ENCODE measurements at regions not wholly inside any gene's neighbourhood (a gene's known extent, or its start where the extent isn't known, plus 50 kb on each side); places are given as distances from the start of the nearest gene placed in this dataset.

DNA sequence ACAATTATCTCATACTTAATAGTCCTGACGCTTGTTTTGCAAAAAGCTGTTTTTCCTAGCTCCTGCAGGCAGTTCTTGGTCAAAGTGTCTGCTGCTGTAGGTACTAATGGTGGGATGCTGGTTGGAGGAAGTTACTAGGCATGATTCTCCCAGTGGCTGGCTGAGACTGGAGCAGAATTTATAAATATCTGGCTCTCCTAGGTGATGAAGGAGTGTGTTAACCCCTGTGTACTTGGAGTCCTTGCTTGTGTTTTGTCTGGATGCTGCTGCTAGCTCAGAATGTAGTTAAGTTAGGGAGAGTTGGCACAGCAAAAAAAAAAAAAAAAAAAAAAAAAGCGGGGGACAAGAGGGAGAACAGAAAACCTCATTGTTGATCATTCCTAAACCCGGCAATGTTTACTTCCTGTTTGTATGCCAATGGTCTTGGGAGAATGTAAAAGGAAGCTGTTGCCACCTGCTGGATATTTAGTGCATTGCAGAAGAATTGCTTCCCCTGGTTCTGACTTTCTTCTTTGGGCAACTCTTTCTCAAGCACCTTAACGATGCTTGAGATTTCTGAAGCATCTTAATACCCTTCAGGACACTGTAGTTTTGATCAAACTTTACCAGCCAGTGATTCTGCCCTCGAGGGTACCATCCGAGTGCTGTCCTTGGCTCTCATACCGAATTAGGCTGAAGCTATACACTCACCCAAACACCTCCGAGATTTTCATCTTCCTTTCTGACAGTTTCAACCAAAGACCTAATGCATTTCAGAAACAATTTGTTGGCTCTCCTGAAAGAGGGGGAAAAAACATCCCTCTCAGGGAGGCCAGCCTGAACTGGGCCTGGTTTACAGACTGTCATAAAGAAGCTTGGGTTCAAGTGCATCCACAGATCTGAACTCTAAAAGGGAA, 71.7 kb upstream of the WWC1 start:
- peak overlapping the region in 2 of 10 donors; percentile 25 to 42 for H3K4me3 Mint-ChIP-seq
- H3K27ac Mint-ChIP-seq = no peak overlapping the region
- no peaks in the 10 kb centered on the region for H3K4me1 ChIP-seq (ENCODE audit: control insufficient read depth in 2 of 2, insufficient read depth in 2 of 2, low read length in 2 of 2)
- H3K27me3 Mint-ChIP-seq = peaks cover 0 to 12% (median 0%) of the 10 kb centered on the region in 5 donors
- intact Hi-C loops (cut with micrococcal nuclease) = loop anchor here (1.0 kb wide), 2 partner anchors 105 to 496 kb away; no protein-coding TSS in a partner anchor
- peaks cover 0 to 16% (median 5%) of the 10 kb centered on the region in 7 donors for H3K4me1 Mint-ChIP-seq
- H3K27ac ChIP-seq (ENCODE audit: low read depth, low read length) = no peak overlapping the region
- no peaks in the 10 kb centered on the region for H3K9me3 Mint-ChIP-seq
- no peaks in the 10 kb centered on the region for H3K36me3 ChIP-seq (ENCODE audit: control insufficient read depth in 2 of 3, insufficient read depth in 3 of 3, low read length in 3 of 3)
- no peak overlapping the region for H3K4me3 ChIP-seq (ENCODE audit: low read length)
- no peaks in the 10 kb centered on the region for H3K9me3 ChIP-seq (ENCODE audit: control insufficient read depth in 2 of 3, low read length in 3 of 3)
- H3K36me3 Mint-ChIP-seq = no peaks in the 10 kb centered on the region
- peak; percentile 78 for ATAC-seq
- ChIA-PET POLR2A (no interaction called here), CTCF (interaction anchor here (0.6 to 1.4 kb wide), 6 partner anchors 12 to 503 kb away, joined by 3 to 5 read pairs (median 3); no protein-coding TSS in a partner anchor)
- no peaks in the 10 kb centered on the region for H3K27me3 ChIP-seq (ENCODE audit: control insufficient read depth in 2 of 2, insufficient read depth in 2 of 2, low read length in 2 of 2)
- DNase-seq = peak in 5 of 9 donors; percentile 13 to 48 (median 21)

GRCh38 chr5:168224085-168224484, 67.4 kb upstream of the WWC1 start:
- POLR2A ChIA-PET = no interaction called here
- H3K4me3 Mint-ChIP-seq = no peak overlapping the region
- H3K36me3 Mint-ChIP-seq = no peaks in the 10 kb centered on the region
- Histone ChIP-seq H3K4me3 (ENCODE audit: low read length) (no peak overlapping the region), H3K9me3 (ENCODE audit: control insufficient read depth in 2 of 3, low read length in 3 of 3) (no peaks in the 10 kb centered on the region), H3K36me3 (ENCODE audit: control insufficient read depth in 2 of 3, insufficient read depth in 3 of 3, low read length in 3 of 3) (no peaks in the 10 kb centered on the region), H3K4me1 (ENCODE audit: control insufficient read depth in 2 of 2, insufficient read depth in 2 of 2, low read length in 2 of 2) (peaks cover 0 to 3% of the 10 kb centered on the region in 2 donors), H3K27me3 (ENCODE audit: control insufficient read depth in 2 of 2, insufficient read depth in 2 of 2, low read length in 2 of 2) (no peaks in the 10 kb centered on the region), H3K27ac (ENCODE audit: low read depth, low read length) (no peak overlapping the region)
- H3K9me3 Mint-ChIP-seq = peaks cover 0 to 6% (median 0%) of the 10 kb centered on the region in 11 donors
- H3K27me3 Mint-ChIP-seq = peaks cover 0 to 13% (median 0%) of the 10 kb centered on the region in 5 donors
- H3K4me1 Mint-ChIP-seq = peaks cover 3 to 37% (median 21%) of the 10 kb centered on the region in 7 donors
- CTCF ChIA-PET = no interaction called here
- DNase-seq = no peak
- intact Hi-C loops (cut with micrococcal nuclease) = no loop called here
- H3K27ac Mint-ChIP-seq = no peak overlapping the region
- no peak for ATAC-seq

DNA sequence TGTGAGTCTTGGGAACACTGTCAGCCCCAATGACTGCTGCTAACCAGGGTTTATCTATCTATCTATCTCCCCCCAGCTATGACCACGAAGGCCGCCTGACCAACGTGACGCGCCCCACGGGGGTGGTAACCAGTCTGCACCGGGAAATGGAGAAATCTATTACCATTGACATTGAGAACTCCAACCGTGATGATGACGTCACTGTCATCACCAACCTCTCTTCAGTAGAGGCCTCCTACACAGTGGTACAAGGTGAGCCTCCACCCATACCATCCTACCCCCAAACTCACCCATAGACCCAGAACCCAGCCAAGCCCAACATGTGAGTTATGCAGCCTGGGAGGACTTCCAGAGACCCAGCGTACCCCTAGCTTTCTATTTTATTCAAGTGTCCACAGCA, 65.4 kb upstream of the WWC1 start:
- no peaks in the 10 kb centered on the region for H3K27me3 ChIP-seq (ENCODE audit: control insufficient read depth in 2 of 2, insufficient read depth in 2 of 2, low read length in 2 of 2)
- H3K9me3 ChIP-seq (ENCODE audit: control insufficient read depth in 2 of 3, low read length in 3 of 3) = no peaks in the 10 kb centered on the region
- DNase-seq (no peak), ATAC-seq (no peak)
- no peak overlapping the region for H3K4me3 Mint-ChIP-seq
- H3K27ac ChIP-seq (ENCODE audit: low read depth, low read length) = no peak overlapping the region
- intact Hi-C loops (cut with micrococcal nuclease) = loop anchor here in 1 of 2 donors (5.0 kb wide), 1 partner anchor 351 kb away; the partner anchor contains the start of gene PANK3
- peaks cover 0 to 6% (median 0%) of the 10 kb centered on the region in 11 donors for H3K9me3 Mint-ChIP-seq
- H3K4me3 ChIP-seq (ENCODE audit: low read length) = no peak overlapping the region
- H3K4me1 ChIP-seq (ENCODE audit: control insufficient read depth in 2 of 2, insufficient read depth in 2 of 2, low read length in 2 of 2) = peaks cover 0 to 3% of the 10 kb centered on the region in 2 donors
- peaks cover 0 to 29% (median 23%) of the 10 kb centered on the region in 7 donors for H3K4me1 Mint-ChIP-seq
- ChIA-PET POLR2A (no interaction called here), CTCF (no interaction called here)
- H3K27me3 Mint-ChIP-seq = peaks cover 0 to 18% (median 10%) of the 10 kb centered on the region in 5 donors
- H3K27ac Mint-ChIP-seq = peak overlapping the region in 1 of 9 donors; percentile 62
- no peaks in the 10 kb centered on the region for H3K36me3 ChIP-seq (ENCODE audit: control insufficient read depth in 2 of 3, insufficient read depth in 3 of 3, low read length in 3 of 3)
- no peaks in the 10 kb centered on the region for H3K36me3 Mint-ChIP-seq

DNA sequence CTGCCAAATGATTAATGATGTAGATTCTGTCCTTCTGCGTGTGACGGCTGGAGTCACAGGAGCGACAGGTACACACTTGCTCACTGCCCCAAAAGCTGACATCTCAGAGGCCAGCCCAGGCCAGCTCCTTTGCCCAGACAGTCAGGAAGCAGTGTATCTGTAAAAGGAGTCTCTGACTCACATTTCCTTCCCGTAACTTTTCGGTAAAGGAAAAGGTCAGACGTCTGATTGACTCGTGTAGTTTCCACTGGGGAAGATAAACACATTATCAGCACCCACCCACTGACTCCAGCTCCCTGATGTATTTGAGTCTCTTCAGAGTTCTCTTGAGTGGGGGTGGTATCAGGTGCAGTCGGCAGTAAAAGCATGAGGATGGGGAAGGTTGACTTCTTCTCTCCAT, 64.4 kb upstream of the WWC1 start:
- Histone ChIP-seq H3K27me3 (ENCODE audit: control insufficient read depth in 2 of 2, insufficient read depth in 2 of 2, low read length in 2 of 2) (no peaks in the 10 kb centered on the region), H3K9me3 (ENCODE audit: control insufficient read depth in 2 of 3, low read length in 3 of 3) (no peaks in the 10 kb centered on the region), H3K27ac (ENCODE audit: low read depth, low read length) (no peak overlapping the region), H3K36me3 (ENCODE audit: control insufficient read depth in 2 of 3, insufficient read depth in 3 of 3, low read length in 3 of 3) (no peaks in the 10 kb centered on the region), H3K4me1 (ENCODE audit: control insufficient read depth in 2 of 2, insufficient read depth in 2 of 2, low read length in 2 of 2) (peaks cover 0 to 3% of the 10 kb centered on the region in 2 donors), H3K4me3 (ENCODE audit: low read length) (no peak overlapping the region)
- Mint-ChIP-seq H3K27ac (peak overlapping the region in 2 of 9 donors; percentile 16 to 51), H3K27me3 (peaks cover 0 to 19% (median 10%) of the 10 kb centered on the region in 5 donors), H3K4me3 (peak overlapping the region in 5 of 10 donors; percentile 8 to 78 (median 22)), H3K4me1 (peaks cover 0 to 31% (median 23%) of the 10 kb centered on the region in 7 donors), H3K36me3 (no peaks in the 10 kb centered on the region), H3K9me3 (peaks cover 0 to 6% (median 0%) of the 10 kb centered on the region in 11 donors)
- intact Hi-C loops (cut with micrococcal nuclease) = loop anchor here in 1 of 2 donors (5.0 kb wide), 1 partner anchor 350 kb away; the partner anchor contains the start of gene PANK3
- ATAC-seq = peak; percentile 45
- CTCF ChIA-PET = interaction anchor here (0.7 kb wide), 1 partner anchor 9 kb away, joined by 3 read pairs; no protein-coding TSS in a partner anchor
- POLR2A ChIA-PET = no interaction called here
- DNase-seq = no peak

DNA sequence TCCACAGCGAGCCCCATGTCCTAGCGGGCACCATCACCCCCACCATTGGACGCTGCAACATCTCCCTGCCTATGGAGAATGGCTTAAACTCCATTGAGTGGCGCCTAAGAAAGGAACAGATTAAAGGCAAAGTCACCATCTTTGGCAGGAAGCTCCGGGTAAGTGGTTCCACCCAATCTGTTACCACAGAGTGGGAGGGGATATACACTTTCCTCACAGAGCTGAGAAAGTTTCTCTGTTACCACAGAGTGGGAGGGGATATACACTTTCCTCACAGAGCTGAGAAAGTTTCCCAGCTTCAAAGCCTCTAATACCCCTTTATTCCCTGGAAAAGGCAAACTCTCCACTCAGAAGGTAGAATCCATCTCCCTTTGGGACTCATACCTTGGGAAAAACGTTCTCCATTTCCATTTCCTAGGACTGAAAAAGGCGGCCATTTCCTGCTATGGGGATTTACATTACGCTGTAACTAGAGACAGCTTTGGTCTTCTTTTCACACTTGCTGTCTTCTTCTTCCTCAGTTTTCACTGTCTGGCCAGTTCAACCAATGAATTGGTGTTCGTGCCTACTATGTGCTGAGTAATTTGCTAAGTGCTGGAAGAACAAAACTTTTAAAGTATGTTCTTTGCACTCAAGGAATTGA, 63.4 kb upstream of the WWC1 start:
- peaks cover 0 to 31% (median 23%) of the 10 kb centered on the region in 7 donors for H3K4me1 Mint-ChIP-seq
- ATAC-seq (peak; percentile 97), DNase-seq (peak in 5 of 9 donors; percentile 26 to 51 (median 45))
- Histone ChIP-seq H3K27me3 (ENCODE audit: control insufficient read depth in 2 of 2, insufficient read depth in 2 of 2, low read length in 2 of 2) (no peaks in the 10 kb centered on the region), H3K9me3 (ENCODE audit: control insufficient read depth in 2 of 3, low read length in 3 of 3) (no peaks in the 10 kb centered on the region), H3K4me3 (ENCODE audit: low read length) (no peak overlapping the region), H3K36me3 (ENCODE audit: control insufficient read depth in 2 of 3, insufficient read depth in 3 of 3, low read length in 3 of 3) (no peaks in the 10 kb centered on the region), H3K4me1 (ENCODE audit: control insufficient read depth in 2 of 2, insufficient read depth in 2 of 2, low read length in 2 of 2) (peaks cover 0 to 3% of the 10 kb centered on the region in 2 donors), H3K27ac (ENCODE audit: low read depth, low read length) (peak overlapping the region; percentile 46)
- no peaks in the 10 kb centered on the region for H3K36me3 Mint-ChIP-seq
- H3K4me3 Mint-ChIP-seq = peak overlapping the region in 7 of 10 donors; percentile 17 to 68 (median 58)
- CTCF ChIA-PET = interaction anchor here (0.6 to 1.0 kb wide), 2 partner anchors 11 to 81 kb away, joined by 3 to 4 read pairs; no protein-coding TSS in a partner anchor
- peaks cover 0 to 19% (median 10%) of the 10 kb centered on the region in 5 donors for H3K27me3 Mint-ChIP-seq
- peaks cover 0 to 6% (median 0%) of the 10 kb centered on the region in 11 donors for H3K9me3 Mint-ChIP-seq
- POLR2A ChIA-PET = interaction anchor here (0.6 kb wide), 1 partner anchor 9 kb away, joined by 4 read pairs; no protein-coding TSS in a partner anchor
- peak overlapping the region in 4 of 9 donors; percentile 3 to 75 (median 62) for H3K27ac Mint-ChIP-seq
- intact Hi-C loops (cut with micrococcal nuclease) = loop anchor here (1.0 to 5.0 kb wide), 3 partner anchors 349 to 1355 kb away; partner anchors contain the start of genes PANK3 (in 2 of the 2) and SPDL1 (in 1 of the 2)

DNA sequence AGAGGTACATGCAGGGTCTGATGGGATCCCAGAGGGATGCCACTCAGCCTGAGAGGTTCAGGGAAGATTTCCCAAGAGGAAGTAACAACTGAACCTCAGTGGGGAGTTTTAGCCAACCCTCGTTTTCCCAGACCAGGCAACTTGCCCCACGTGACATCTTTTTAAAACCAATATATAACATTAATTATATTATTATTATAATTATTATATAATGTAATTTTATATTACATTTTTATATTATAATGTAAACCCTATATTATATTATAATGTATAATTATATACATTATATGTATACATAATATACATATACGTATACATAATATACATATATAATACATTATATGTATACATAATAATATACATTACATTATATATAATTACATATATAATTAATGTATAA, 62.8 kb upstream of the WWC1 start:
- peak overlapping the region in 4 of 10 donors; percentile 56 to 62 (median 60) for H3K4me3 Mint-ChIP-seq
- intact Hi-C loops (cut with micrococcal nuclease) = loop anchor here (1.0 to 5.0 kb wide), 3 partner anchors 349 to 1355 kb away; partner anchors contain the start of genes PANK3 (in 2 of the 2) and SPDL1 (in 1 of the 2)
- peaks cover 0 to 7% (median 0%) of the 10 kb centered on the region in 11 donors for H3K9me3 Mint-ChIP-seq
- peaks cover 0 to 31% (median 23%) of the 10 kb centered on the region in 7 donors for H3K4me1 Mint-ChIP-seq
- peaks cover 0 to 3% of the 10 kb centered on the region in 2 donors for H3K4me1 ChIP-seq (ENCODE audit: control insufficient read depth in 2 of 2, insufficient read depth in 2 of 2, low read length in 2 of 2)
- no peaks in the 10 kb centered on the region for H3K9me3 ChIP-seq (ENCODE audit: control insufficient read depth in 2 of 3, low read length in 3 of 3)
- peaks cover 0 to 19% (median 10%) of the 10 kb centered on the region in 5 donors for H3K27me3 Mint-ChIP-seq
- H3K27ac Mint-ChIP-seq = peak overlapping the region in 3 of 9 donors; percentile 52 to 75 (median 71)
- H3K4me3 ChIP-seq (ENCODE audit: low read length) = no peak overlapping the region
- DNase-seq (no peak), ATAC-seq (no peak)
- ChIA-PET CTCF (no interaction called here), POLR2A (no interaction called here)
- H3K27ac ChIP-seq (ENCODE audit: low read depth, low read length) = no peak overlapping the region
- H3K36me3 ChIP-seq (ENCODE audit: control insufficient read depth in 2 of 3, insufficient read depth in 3 of 3, low read length in 3 of 3) = no peaks in the 10 kb centered on the region
- no peaks in the 10 kb centered on the region for H3K36me3 Mint-ChIP-seq
- no peaks in the 10 kb centered on the region for H3K27me3 ChIP-seq (ENCODE audit: control insufficient read depth in 2 of 2, insufficient read depth in 2 of 2, low read length in 2 of 2)

Data from naive thymus-derived CD4-positive, alpha-beta T cell (primary cell).